Cardiac muscle cell (in vitro differentiated cells and primary cell): ENCODE measurements at regions not wholly inside any gene's neighbourhood (a gene's known extent, or its start where the extent isn't known, plus 50 kb on each side); places are given as distances from the start of the nearest gene placed in this dataset.

Source experiments
- DNase-seq, 2 donors: peaks; one replicate each; pipeline versions ENCODE4 v3.0.0 to v3.0.0-alpha.2; 2010 to 2017; ENCODE audit warnings: low read depth in 1 of 2, low spot score in 1 of 2
- H3K27ac ChIP-seq: fragments of 200-600 bp; sonication (generic); 2 replicates; pipeline ENCODE4 v1.5.1; 2016
- H3K27me3 ChIP-seq: fragments of 200-600 bp; sonication (generic); 2 replicates; pipeline ENCODE4 v1.6.0; 2016; ENCODE audit warnings: control low read depth
- H3K36me3 ChIP-seq: fragments of 200-600 bp; sonication (generic); 2 replicates; pipeline ENCODE4 v1.5.1; 2016; ENCODE audit warnings: control low read depth
- H3K4me1 ChIP-seq: fragments of 200-600 bp; sonication (generic); 2 replicates; pipeline ENCODE4 v1.8.1; 2017; ENCODE audit warnings: low read depth, mild to moderate bottlenecking, mixed run types
- H3K4me3 ChIP-seq: fragments of 200-600 bp; sonication (generic); 2 replicates; pipeline ENCODE4 v1.5.1; 2016; ENCODE audit warnings: mild to moderate bottlenecking
- H3K9me3 ChIP-seq: fragments of 200-600 bp; sonication (generic); 2 replicates; pipeline ENCODE4 v1.5.1; 2017; ENCODE audit warnings: low read depth, mild to moderate bottlenecking, control low read depth
- CTCF ChIP-seq: IDR thresholded peaks from 2 replicates; pipeline ENCODE4 v1.5.1; 2012; ENCODE audit warnings: low read depth, mild to moderate bottlenecking, low read length

- Histone ChIP-seq H3K27ac (no peak overlapping the region), H3K4me1 (peaks cover 21% of the 10 kb centered on the region), H3K36me3 (no peaks in the 10 kb centered on the region), H3K4me3 (no peak overlapping the region), H3K27me3 (no peaks in the 10 kb centered on the region), H3K9me3 (no peaks in the 10 kb centered on the region)
- TF ChIP-seq CTCF: no peak
- DNase-seq: no peak
Measured at GRCh38 chr11:98565311-98565710, 455.4 kb upstream of the CNTN5 start.

- Histone ChIP-seq H3K9me3 (no peaks in the 10 kb centered on the region), H3K27me3 (no peaks in the 10 kb centered on the region), H3K4me3 (no peak overlapping the region), H3K27ac (no peak overlapping the region), H3K4me1 (peaks cover 15% of the 10 kb centered on the region), H3K36me3 (no peaks in the 10 kb centered on the region)
- DNase-seq: no peak
- TF ChIP-seq CTCF: no peak
Measured at GRCh38 chr11:98566978-98567377, 453.8 kb upstream of the CNTN5 start.

- Histone ChIP-seq H3K4me1 (peaks cover 16% of the 10 kb centered on the region), H3K27ac (no peak overlapping the region), H3K9me3 (no peaks in the 10 kb centered on the region), H3K4me3 (no peak overlapping the region), H3K36me3 (no peaks in the 10 kb centered on the region), H3K27me3 (no peaks in the 10 kb centered on the region)
- no peak for TF ChIP-seq CTCF
- peak; percentile 27 to 33 for DNase-seq
Measured at GRCh38 chr11:98568013-98568412, 452.7 kb upstream of the CNTN5 start.

- peak overlapping the region; percentile 40 for H3K27ac ChIP-seq
- H3K9me3 ChIP-seq: no peaks in the 10 kb centered on the region
- peaks cover 18% of the 10 kb centered on the region for H3K4me1 ChIP-seq
- H3K27me3 ChIP-seq: no peaks in the 10 kb centered on the region
- no peak for DNase-seq
- TF ChIP-seq CTCF: no peak
- H3K4me3 ChIP-seq: no peak overlapping the region
- H3K36me3 ChIP-seq: no peaks in the 10 kb centered on the region
Measured at GRCh38 chr11:98572941-98573340, 447.8 kb upstream of the CNTN5 start.

- no peak for DNase-seq
- H3K4me3 ChIP-seq: no peak overlapping the region
- H3K4me1 ChIP-seq: peaks cover 14% of the 10 kb centered on the region
- H3K27me3 ChIP-seq: no peaks in the 10 kb centered on the region
- TF ChIP-seq CTCF: no peak
- no peaks in the 10 kb centered on the region for H3K36me3 ChIP-seq
- no peaks in the 10 kb centered on the region for H3K9me3 ChIP-seq
- H3K27ac ChIP-seq: no peak overlapping the region
Measured at GRCh38 chr11:98587884-98588283, 432.9 kb upstream of the CNTN5 start.

- Histone ChIP-seq H3K27ac (no peak overlapping the region), H3K4me1 (peaks cover 14% of the 10 kb centered on the region), H3K9me3 (no peaks in the 10 kb centered on the region), H3K36me3 (no peaks in the 10 kb centered on the region), H3K4me3 (no peak overlapping the region), H3K27me3 (no peaks in the 10 kb centered on the region)
- no peak for DNase-seq
- no peak for TF ChIP-seq CTCF
Measured at GRCh38 chr11:98589967-98590366, 430.8 kb upstream of the CNTN5 start.
